T-helper 2 cell treated with Interferon-gamma antibody and Interleukin-4, amounts not matched to agents 5 μg/mL and 100 μg/mL, for 36 hours (primary cell): ENCODE measurements at regions not wholly inside any gene's neighbourhood (a gene's known extent, or its start where the extent isn't known, plus 50 kb on each side); places are given as distances from the start of the nearest gene placed in this dataset.
A peak's percentile ranks its signal among the peaks of the same experiment; 100 is the strongest.
"Not testable (repeated sequence)": the region's sequence is repeated elsewhere in the genome, so short reads cannot be mapped to it uniquely, and the experiment has no call there.

Experiments used
- DNase-seq: peaks from one replicate; pipeline ENCODE4 v3.0.0; 2021; ENCODE audit warnings: low spot score
- H3K27ac Mint-ChIP-seq: one replicate; pipeline ENCODE4 v1.8.0; 2021; ENCODE audit warnings: mild to moderate bottlenecking, mixed read lengths
- H3K27me3 Mint-ChIP-seq: one replicate; pipeline ENCODE4 v1.8.0; 2021; ENCODE audit warnings: low read depth, mixed read lengths
- H3K36me3 Mint-ChIP-seq: one replicate; pipeline ENCODE4 v1.8.0; 2021; ENCODE audit warnings: low read depth, mixed read lengths
- H3K4me1 Mint-ChIP-seq: one replicate; pipeline ENCODE4 v1.8.0; 2021; ENCODE audit warnings: low read depth, mixed read lengths
- H3K4me3 Mint-ChIP-seq: one replicate; pipeline ENCODE4 v1.8.0; 2022; ENCODE audit warnings: mild to moderate bottlenecking, moderate library complexity, mixed read lengths
- H3K9me3 Mint-ChIP-seq: one replicate; pipeline ENCODE4 v1.8.0; 2021; ENCODE audit warnings: mixed read lengths

DNA sequence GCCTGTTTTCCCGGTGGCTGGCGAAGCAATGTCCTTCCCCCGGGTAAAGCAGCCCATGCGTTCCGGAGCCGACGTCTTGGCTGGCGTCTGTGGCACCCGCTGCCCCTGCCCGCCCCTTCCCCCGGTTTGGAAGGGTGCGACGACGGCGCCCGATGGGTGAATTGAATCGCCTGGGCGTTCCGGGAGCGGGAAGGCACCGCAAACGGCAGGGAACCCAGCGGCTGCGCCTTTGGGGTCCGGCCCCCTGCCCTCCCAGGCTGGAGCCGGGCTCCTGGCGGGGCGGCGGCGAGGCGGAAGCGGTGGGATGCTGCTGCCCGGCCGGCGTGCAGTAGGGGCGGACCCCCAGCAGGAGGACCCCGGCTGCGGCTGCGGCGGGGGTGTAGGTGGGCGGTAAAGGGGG is 123.6 kb upstream of the RHOU start:
- not testable (repeated sequence) for H3K27me3 Mint-ChIP-seq, H3K36me3 Mint-ChIP-seq, H3K4me1 Mint-ChIP-seq, H3K27ac Mint-ChIP-seq, H3K4me3 Mint-ChIP-seq, H3K9me3 Mint-ChIP-seq, DNase-seq

DNA sequence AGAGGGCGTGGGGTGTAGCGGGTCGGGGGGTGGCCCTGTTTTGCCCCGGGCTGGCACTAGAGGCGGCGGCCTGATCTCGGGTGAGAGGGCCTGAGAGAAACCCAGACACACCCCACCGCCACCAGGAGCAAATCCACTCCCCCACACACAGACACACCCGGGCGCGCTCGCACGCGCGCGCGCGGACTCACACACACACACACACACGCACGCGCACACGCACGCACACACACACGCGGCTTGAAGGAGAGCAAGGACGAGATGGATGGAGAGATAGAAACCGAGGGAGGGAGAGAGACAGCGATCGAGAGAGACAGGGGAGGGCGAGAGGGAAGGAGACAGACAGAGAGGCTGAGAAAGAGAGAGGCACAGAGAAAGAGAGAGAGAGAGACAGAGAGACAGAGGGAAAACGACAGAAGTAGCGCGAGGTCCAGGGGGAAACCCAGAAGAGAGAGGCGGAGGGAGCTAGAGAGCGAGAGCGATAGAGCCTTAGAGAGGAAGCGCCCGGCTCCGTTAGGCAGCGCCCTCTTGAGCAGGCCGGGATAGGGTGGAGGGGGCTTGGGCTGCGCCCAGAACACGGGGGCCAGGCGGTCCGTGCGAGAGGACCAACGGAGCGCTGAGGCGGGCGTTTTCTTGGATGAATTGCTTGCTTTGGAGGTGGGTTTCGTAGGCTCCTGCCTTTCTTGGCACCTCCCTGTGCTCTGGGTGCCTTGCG is 113.1 kb upstream of the RHOU start:
- H3K4me3 Mint-ChIP-seq, H3K27ac Mint-ChIP-seq, DNase-seq, H3K36me3 Mint-ChIP-seq, H3K9me3 Mint-ChIP-seq, H3K27me3 Mint-ChIP-seq, H3K4me1 Mint-ChIP-seq: not testable (repeated sequence)

DNA sequence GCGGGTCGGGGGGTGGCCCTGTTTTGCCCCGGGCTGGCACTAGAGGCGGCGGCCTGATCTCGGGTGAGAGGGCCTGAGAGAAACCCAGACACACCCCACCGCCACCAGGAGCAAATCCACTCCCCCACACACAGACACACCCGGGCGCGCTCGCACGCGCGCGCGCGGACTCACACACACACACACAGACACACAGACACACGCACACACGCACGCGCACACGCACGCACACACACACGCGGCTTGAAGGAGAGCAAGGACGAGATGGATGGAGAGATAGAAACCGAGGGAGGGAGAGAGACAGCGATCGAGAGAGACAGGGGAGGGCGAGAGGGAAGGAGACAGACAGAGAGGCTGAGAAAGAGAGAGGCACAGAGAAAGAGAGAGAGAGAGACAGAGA is 108.8 kb upstream of the RHOU start:
- not testable (repeated sequence) for H3K27me3 Mint-ChIP-seq, H3K4me3 Mint-ChIP-seq, DNase-seq, H3K36me3 Mint-ChIP-seq, H3K4me1 Mint-ChIP-seq, H3K9me3 Mint-ChIP-seq, H3K27ac Mint-ChIP-seq

DNA sequence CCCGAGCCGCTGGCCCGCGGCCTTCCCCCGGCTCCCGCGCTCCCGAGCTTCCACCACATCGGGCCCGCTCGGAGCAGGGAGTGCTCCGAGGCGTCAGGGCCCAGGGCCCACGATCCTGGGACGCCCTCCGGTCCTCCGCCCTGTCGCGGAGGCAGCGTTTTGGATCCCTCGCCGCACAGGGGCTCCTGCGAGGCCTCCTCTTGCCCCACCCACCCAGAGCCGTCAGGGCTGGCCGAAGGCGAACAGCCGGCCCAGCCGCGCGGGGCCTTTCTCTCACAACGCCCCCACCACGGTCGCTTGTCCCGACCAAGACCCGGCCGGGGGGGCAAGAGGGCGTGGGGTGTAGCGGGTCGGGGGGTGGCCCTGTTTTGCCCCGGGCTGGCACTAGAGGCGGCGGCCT is 102.4 kb upstream of the RHOU start:
- H3K27ac Mint-ChIP-seq, H3K27me3 Mint-ChIP-seq, DNase-seq, H3K4me3 Mint-ChIP-seq, H3K9me3 Mint-ChIP-seq, H3K36me3 Mint-ChIP-seq, H3K4me1 Mint-ChIP-seq: not testable (repeated sequence)

DNA sequence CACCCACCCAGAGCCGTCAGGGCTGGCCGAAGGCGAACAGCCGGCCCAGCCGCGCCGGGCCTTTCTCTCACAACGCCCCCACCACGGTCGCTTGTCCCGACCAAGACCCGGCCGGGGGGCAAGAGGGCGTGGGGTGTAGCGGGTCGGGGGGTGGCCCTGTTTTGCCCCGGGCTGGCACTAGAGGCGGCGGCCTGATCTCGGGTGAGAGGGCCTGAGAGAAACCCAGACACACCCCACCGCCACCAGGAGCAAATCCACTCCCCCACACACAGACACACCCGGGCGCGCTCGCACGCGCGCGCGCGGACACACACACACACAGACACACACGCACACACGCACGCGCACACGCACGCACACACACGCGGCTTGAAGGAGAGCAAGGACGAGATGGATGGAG is 100.0 kb upstream of the RHOU start:
- not testable (repeated sequence) for H3K27me3 Mint-ChIP-seq, H3K36me3 Mint-ChIP-seq, H3K4me3 Mint-ChIP-seq, H3K9me3 Mint-ChIP-seq, H3K27ac Mint-ChIP-seq, H3K4me1 Mint-ChIP-seq
- peak; percentile 26 for DNase-seq

DNA sequence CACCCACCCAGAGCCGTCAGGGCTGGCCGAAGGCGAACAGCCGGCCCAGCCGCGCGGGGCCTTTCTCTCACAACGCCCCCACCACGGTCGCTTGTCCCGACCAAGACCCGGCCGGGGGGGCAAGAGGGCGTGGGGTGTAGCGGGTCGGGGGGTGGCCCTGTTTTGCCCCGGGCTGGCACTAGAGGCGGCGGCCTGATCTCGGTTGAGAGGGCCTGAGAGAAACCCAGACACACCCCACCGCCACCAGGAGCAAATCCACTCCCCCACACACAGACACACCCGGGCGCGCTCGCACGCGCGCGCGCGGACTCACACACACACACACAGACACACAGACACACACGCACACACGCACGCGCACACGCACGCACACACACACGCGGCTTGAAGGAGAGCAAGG is 97.8 kb upstream of the RHOU start:
- not testable (repeated sequence) for H3K4me3 Mint-ChIP-seq, H3K27ac Mint-ChIP-seq, H3K4me1 Mint-ChIP-seq, H3K27me3 Mint-ChIP-seq, DNase-seq, H3K9me3 Mint-ChIP-seq, H3K36me3 Mint-ChIP-seq

DNA sequence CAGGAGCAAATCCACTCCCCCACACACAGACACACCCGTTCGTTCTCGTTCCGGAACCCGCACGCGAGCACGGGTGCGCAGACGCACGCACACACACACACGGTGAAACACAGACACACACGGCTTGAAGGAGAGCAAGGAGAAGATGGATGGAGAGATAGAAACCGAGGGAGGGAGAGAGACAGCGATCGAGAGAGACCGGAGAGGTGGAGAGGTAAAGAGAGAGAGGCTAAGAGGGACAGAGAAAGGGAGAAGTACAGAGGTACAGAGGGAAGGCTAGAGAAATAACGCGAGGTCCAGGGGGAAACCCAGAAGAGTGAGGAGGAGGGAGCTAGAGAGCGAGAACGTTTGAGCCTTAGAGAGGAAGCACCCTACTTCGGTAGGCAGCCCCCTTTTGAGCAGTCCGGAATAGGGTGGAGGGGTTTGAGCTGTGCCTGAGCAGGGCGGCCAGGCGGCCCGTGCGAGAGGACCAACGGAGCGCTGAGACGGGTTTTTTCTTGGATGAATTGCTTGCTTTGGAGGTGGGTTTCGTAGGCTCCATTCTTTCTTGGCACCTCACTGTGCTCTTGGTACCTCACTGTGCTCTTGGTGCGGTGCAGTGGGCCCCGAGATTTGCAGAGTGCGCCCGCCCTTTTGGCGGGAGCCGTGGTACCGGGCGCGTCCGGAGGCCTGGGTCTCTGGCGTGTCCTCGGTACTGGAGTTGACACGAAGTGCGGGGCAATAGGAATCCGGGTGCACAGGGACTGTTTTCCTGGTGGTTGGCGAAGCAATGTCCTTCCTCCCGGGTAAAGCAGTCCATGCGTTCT is 88.4 kb upstream of the RHOU start:
- H3K36me3 Mint-ChIP-seq = peaks cover 5% of the 10 kb centered on the region
- peaks cover 51% of the 10 kb centered on the region for H3K27me3 Mint-ChIP-seq
- H3K4me3 Mint-ChIP-seq = peak overlapping the region; percentile 83
- H3K9me3 Mint-ChIP-seq = no peaks in the 10 kb centered on the region
- H3K27ac Mint-ChIP-seq = peak overlapping the region; percentile 67
- peaks cover 21% of the 10 kb centered on the region for H3K4me1 Mint-ChIP-seq
- DNase-seq = peak; percentile 18

DNA sequence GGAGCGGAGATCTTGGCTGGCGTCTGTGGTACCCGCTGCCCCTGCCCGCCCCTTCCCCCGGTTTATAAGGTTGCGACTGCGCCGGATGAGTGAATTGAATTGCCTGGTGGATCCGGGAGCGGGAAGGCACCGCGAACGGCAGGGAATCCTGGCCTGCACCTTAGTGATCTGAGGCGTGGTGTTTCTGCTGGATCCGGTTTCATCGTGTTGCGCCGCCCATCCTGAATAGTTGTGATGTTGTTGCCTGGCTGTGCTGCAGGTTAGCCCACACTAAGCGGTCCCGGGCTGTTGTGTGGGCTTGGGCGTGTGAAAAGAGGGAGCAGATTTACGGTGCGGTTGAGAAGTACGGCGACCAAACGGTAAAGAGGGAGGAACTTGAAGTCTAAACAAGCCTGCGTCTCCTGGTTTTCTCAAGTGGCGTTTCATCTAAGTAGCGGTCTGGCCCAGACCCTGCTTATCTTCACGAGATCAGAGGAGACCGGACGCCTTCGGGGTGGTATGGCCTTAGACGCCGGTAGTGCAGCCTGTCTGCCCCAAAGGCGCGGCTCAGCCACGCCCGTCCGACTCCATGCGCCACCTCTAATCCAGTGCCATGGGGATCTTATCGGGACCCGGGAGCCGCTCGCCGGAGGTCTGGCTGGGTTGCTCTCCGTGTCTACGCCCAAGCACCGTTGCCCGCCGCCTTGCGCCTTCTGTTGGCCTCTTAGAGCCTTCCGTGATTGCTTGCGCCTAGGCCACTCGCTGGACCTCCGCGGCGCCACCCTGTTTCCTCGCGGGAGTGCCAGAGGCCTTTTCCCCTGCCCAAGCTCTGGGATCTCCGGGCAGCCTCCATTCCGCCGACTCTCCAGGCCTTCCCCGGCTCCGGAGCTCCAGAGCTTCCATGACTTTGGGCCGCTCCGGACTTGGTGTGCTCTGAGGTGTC is 87.5 kb upstream of the RHOU start:
- H3K4me1 Mint-ChIP-seq = peaks cover 24% of the 10 kb centered on the region
- H3K27ac Mint-ChIP-seq = peak overlapping the region; percentile 42
- H3K9me3 Mint-ChIP-seq = no peaks in the 10 kb centered on the region
- peak overlapping the region; percentile 83 for H3K4me3 Mint-ChIP-seq
- peaks cover 55% of the 10 kb centered on the region for H3K27me3 Mint-ChIP-seq
- DNase-seq = peak; percentile 6
- H3K36me3 Mint-ChIP-seq = peaks cover 5% of the 10 kb centered on the region

DNA sequence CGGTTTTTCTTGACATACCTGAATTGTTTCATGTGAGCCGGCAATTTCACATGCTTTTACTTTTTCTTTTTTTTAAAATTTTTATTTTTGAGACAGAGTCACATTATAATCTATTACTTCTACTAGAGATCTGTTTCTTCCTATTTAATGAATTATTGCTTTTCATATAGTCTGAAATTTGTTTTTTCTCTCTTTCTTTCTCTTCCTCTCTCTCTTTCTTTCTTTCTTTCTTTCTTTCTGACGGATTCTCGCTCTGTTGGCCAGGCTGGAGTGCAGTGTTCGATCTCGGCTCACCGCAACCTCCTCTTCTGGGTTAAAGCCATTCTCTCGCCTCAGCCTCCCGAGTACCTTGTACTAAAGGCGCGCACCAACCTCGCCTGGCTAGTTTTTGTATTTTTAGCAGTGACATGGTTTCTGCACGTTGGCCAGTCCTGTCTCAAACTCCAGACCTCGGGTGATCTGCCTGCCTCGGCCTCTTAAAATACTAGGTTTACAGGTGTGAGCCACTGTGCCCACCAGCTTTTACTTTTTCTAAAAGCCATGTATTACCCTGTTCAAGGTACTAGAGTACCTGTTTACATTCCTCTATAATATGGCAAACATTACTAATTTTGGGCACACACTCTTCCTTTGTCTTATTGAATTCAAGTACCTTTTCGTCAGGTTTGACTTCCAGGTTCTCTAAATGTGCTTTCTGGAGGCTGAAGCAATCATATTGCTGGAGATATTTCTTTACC is 86.5 kb upstream of the RHOU start:
- peaks cover 24% of the 10 kb centered on the region for H3K4me1 Mint-ChIP-seq
- H3K27me3 Mint-ChIP-seq = peaks cover 58% of the 10 kb centered on the region
- H3K9me3 Mint-ChIP-seq = no peaks in the 10 kb centered on the region
- peaks cover 5% of the 10 kb centered on the region for H3K36me3 Mint-ChIP-seq
- no peak for DNase-seq
- H3K27ac Mint-ChIP-seq = no peak overlapping the region
- peak overlapping the region; percentile 83 for H3K4me3 Mint-ChIP-seq

DNA sequence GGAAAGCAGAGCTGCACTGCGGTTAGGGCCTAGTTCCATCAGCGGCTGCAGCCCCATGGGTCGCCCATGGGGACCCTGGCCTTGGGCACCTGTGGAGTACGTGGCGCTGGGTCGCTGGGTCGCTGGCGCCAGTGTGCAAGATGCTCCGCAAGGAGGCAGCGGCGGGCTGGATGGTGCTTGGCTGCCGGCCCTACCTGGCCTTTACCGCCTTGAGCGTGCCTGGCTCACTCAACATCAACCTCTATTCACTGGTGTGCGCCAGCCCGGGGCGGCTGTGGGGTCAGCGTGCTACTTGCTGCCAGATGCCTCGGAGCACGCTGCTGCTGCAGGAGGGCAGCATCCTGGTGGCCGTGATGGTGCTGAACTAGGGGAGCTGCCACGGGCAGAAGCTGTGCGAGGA is 85.1 kb upstream of the RHOU start:
- no peak overlapping the region for H3K4me3 Mint-ChIP-seq
- no peak overlapping the region for H3K27ac Mint-ChIP-seq
- DNase-seq = no peak
- H3K36me3 Mint-ChIP-seq = peaks cover 5% of the 10 kb centered on the region
- H3K4me1 Mint-ChIP-seq = peaks cover 24% of the 10 kb centered on the region
- H3K9me3 Mint-ChIP-seq = no peaks in the 10 kb centered on the region
- H3K27me3 Mint-ChIP-seq = peaks cover 61% of the 10 kb centered on the region

DNA sequence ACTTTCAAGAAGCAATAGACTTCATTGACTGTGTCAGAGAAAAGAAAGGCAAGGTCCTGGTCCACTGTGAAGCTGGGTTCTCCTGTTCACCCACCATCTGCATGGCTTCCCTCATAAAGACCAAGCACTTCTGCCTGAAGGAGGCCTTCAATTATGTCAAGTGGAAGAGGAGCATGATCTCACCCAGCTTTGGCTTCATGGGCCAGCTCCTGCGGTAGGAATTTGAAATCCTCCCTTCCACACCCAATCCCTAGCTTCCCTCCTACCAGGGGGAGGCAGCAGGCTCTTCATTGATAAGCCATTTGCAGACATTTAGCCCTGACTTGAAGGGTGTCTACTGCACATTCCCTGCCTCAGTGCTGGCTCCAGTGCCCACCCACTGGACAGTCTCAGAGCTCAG is 84.3 kb upstream of the RHOU start:
- Mint-ChIP-seq H3K27ac (no peak overlapping the region), H3K9me3 (no peaks in the 10 kb centered on the region), H3K27me3 (peaks cover 65% of the 10 kb centered on the region), H3K36me3 (peaks cover 5% of the 10 kb centered on the region), H3K4me3 (no peak overlapping the region), H3K4me1 (peaks cover 24% of the 10 kb centered on the region)
- no peak for DNase-seq

DNA sequence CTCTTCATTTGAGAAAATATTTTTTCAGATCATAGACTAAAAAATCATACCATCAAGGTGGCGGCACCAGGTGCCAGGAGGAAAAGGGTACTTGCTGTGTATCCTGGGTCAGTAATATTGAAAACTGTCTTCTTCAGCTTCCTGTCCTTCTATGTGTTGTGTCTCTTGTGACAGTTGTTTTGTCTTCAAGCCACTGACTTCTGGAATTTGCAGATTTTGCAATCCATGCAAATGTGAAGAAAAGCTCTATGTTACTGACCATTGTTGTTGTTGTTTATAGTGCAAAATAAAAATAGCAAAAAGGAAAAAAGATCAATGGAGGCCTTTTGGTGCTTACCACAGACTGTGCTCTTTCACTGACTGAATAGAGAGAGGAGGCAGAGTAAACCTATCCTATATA is 83.2 kb upstream of the RHOU start:
- Mint-ChIP-seq H3K4me3 (no peak overlapping the region), H3K36me3 (peaks cover 5% of the 10 kb centered on the region), H3K4me1 (peaks cover 18% of the 10 kb centered on the region), H3K9me3 (no peaks in the 10 kb centered on the region), H3K27ac (no peak overlapping the region), H3K27me3 (peaks cover 63% of the 10 kb centered on the region)
- no peak for DNase-seq

DNA sequence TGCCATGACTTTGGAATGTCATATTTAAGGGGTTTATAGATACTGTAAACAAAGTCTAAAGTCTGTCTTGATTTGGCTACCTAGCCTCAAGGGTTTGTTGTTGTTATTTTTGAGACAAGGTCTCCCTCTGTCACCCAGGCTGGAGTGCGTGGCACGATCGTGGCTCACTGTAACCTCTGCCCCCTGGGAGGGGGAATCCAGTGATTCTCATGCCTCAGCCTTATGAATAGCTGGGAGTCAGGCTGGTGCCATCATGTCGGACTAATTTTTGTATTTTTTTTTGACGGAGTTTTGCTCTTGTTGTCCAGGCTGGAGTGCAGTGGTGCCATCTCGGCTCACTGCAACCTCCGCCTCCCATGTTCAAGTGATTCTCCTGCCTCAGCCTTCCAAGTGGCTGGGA is 82.2 kb upstream of the RHOU start:
- DNase-seq, H3K27ac Mint-ChIP-seq, H3K4me1 Mint-ChIP-seq, H3K9me3 Mint-ChIP-seq, H3K4me3 Mint-ChIP-seq, H3K36me3 Mint-ChIP-seq: not testable (repeated sequence)
- peaks cover 54% of the 10 kb centered on the region for H3K27me3 Mint-ChIP-seq
